GM19467 (cell line): ENCODE measurements at regions not wholly inside any gene's neighbourhood (a gene's known extent, or its start where the extent isn't known, plus 50 kb on each side); places are given as distances from the start of the nearest gene placed in this dataset.

Experiments used
- ATAC-seq: cut with Tn5 transposase; IDR thresholded peaks from one replicate; pipeline ENCODE4 v1.9.1; 2021; ENCODE audit warnings: mild to moderate bottlenecking, moderate library complexity; ENCODE audit not compliant: unreplicated experiment

DNA sequence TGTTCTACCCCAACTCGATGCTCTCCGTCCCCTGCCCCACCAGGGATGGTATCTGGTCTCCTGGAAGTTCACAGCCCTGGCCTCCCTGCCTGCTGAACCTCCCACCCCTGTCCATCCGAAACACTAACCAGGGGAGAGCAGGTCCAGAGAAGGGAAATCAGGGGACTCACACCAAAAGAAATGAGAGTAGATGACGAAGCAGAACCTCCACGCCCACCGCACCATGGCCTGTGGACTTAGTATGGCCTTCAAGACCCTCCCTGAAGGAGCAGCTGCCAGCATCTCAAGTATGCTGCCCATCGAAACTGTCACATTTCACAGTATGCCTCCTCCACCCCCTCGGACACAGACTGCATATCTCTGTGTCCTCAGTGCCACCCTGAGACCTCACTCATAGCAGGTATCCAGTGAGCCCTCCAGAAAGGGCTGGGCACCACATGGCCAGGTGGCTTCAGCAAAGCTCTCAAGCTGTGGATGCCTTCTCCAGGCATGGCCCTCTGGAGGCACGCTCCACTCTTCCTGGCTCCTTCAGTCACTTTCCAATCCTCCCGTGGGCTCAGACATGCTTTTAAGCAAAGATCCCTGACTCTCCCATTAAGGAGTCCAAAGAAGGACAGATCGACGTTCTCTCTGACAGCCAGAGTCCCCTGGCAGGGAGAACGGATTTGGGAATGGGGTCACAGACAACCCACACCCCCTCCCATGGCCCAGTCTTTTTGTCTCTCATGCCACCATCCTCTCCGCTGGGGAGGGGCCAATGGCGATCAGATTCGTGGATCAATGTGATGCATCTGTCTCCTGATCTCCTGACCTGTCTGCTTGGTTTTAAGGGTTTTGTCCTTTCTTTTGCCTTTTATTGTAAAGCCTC lies 158.4 kb downstream of the ANKRD60 start:
- no peak for ATAC-seq

DNA sequence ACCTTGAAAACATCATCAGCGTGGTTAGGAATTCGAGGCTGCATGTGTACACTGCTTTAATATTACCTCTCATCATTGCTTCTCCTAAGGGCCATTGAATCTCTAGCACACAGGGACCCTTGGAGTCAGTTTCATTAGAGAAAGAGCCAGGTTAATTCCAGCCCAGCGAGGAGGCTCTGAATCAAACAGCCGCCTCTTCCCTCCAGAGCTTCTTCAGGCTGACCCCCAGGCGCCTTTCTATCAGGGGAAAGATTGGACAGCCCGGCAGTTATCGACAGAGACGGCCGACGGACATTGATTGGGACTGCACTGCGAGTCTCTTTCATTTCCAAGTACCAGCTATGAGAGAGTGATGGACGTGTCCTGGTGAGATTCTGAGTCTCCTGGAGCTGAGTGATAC lies 159.2 kb downstream of the ANKRD60 start:
- no peak for ATAC-seq

DNA sequence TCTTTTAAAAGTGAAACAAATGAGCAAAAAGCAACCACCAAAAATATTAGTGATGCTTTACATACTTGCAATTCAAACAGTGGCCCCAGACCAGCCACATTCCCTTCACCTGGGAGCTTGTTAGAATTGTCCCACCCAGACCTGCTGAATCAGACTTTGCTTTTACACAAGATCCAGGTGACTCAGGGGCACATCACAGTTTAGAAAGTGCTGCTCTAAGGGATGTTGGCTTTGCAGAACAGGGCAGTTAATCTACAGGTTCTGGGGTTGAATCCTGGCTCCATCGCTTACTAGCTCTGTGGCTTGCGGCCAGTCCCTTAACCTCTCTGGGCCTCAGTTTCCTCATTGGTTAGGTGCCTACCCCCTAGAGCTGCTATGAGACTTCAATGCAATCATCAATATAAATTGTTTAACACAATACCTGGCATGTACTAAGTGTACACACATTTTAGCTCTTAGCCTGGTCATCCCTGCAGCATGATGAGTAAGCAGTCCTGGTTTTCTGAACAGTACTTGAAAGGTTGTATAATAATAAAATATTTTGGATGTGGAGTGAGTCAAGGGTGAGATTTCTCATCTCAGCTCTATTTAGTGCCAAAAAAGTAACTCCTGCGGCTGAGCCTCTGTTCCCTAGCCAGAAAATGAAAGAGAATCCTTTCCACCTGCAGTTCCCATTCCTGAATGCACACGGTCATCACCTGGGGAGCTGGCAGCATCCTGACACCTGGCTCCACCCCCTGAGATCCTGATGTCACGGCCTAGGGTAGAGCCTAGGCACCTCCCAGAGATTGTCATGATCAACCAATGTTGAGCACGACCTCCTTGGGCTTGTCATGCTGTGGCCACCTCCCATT lies 162.7 kb downstream of the ANKRD60 start:
- ATAC-seq: no peak

DNA sequence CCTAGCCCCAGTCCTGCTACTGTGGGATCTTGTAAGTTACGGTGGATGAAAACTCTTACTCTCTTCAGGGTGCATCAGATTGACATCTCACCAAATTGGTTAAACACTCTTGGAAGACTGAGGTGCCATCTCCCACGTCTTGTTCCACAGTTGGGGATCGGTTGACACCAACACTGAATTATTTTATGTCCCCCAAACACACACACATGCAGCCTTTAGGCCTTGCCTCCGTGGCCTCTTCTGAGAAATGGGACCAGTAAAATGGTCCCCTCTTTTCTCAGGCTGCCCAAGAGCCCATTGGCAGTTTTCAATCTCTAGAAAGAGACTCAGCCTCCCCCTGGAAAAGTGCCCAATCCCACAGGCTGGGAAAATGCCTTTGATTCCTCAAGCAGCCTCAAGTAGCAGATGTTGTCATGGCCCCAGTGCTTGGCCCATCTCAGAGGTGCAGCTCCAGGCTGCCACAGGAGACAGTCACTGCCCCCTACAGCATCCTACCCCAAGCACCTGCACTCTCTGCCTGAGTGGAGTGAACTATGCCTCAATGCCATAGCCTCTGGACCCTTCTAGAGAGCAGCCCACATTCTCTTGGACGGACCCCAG lies 163.9 kb downstream of the ANKRD60 start:
- ATAC-seq: no peak

DNA sequence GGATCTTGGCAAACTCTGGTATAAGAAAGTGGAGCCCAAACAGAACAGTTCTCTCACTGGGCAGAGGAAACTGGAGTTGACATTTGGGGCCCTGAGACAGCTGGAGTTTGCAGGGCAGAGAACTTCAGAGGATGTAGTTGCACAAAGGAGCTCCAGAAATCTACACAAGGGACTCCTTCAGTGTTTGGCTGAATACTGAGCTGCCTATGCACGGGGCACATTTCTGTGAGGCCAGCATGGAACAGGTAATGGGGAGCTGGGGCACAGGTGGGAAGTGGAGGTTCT lies 169.3 kb downstream of the ANKRD60 start:
- no peak for ATAC-seq

DNA sequence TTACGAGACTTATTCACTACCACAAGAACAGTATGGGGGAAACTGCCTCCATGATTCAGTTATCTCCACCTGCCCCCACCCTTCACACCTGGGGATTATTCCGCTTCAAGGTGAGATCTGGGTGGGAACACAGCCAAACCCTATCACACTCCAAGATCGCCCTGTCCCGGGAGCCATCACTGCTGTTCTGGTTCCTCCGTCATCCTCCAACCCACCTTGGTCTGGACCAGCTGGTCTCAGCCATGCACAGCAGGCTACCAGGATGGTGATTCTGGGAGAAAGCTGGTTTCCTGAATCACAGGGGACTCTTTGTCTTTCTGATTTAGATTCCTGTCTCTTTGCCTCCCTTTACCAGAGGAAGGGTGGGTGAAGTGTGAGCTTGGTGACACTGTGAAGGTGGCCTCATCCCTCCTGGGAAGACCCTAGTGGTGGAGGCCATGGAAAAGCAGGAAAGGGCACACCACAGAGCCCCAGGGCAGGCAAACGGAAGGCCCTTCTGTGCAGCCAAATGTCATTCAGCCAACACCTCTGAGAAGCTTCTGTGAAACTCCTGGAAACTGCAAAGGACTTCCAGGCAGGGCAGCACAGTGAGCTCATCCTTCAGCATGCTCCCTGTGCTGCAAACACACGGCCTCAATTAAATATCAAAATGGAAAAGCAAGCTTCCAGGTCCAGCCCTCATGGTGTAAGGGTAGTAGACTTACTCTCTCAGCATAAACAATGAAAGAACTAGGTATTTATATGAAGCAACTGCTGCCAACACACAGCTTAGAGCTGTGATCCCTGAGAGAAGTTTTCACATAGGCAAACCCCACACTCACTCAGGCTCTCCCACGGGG lies 169.8 kb downstream of the ANKRD60 start:
- no peak for ATAC-seq

DNA sequence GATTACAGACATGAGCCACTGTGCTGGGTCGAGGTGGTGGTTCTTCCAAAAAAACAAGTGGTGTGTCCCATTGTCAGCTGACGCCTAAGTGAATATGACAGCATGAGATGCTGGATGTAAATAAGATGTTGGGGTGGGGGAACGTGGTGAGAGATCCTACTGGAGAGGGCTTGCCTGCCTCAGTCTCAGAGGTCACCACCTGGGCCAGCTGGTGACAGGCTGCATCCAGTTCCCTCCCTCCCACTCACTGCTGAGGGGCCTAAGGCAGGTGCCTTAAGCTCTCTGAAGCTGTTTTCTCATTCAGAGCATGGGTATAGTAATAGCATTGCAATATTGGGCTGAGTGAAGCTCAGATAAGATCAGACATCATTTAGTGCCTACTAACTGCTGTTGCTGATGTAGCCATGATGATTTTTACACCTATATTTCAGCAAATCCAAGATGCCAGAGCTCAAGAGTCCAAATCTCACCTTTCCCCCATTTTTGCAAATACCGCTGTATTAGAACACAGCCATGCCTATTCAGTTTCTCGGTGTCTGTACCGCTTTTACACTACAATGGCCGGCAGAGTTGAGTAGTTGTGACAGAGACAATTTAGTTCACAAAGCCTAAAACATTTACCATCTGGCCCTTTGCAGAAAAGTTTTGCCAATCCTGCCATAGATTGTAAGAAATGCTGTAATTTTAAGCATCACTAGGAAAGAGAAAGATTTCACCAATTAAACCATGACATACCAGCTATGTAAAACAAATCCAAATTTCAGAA lies 171.3 kb downstream of the ANKRD60 start:
- ATAC-seq: no peak

DNA sequence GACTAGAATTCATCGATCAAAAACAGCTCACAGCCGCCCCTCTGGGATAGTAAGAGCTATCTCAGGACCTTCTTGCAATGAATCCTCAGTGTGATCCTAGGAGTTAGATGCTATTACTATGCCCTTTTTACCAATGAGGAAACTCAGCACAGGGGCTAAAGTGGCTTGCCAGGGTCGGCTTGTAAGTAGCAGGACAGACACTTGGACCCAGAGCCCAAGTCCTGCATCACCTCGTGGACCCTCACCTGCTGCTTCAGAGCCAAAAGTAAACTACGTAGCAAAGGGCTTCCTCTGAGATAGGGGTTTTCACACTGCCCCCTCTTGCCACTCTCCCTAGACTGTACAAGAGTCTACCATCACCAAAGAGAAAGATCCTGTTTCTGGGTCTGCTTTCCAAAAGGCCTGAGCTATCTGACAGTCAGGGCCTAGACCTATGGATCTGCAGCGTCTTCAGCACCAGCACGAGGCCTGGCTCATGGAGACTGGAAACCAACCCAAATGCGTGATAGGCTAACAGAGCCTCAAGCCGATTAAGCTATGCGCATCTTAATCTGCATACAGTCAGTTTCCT lies 172.3 kb downstream of the ANKRD60 start:
- no peak for ATAC-seq

DNA sequence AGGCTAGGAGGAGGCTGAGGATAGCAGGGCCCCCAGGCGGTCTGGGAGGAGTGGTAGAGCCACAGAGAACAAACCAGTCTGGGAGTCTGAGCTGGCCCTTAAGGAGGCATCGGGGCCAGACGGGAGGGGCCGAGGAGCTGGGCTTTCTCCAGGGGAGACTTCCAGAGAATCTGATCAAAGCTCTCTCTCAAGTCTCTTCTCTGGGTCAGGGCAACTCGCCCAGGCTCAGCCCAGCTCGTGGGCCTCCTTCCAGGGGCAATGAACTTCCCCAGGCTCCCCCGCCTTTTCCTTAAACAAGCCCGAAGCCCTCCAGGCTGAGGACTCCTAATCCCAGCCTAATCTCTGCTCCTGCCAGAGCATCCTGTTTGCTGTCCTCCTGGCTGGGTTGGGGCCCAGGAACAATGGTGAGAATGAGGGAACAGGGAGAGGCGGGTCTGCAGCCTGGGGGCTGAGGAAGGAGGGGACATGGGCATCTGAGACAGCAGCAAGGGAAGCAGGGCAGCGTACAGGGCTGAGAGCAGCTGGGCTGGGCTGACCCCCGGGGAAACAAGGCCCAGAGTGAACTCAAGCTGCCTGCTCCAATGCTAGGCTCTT lies 173.6 kb downstream of the ANKRD60 start:
- ATAC-seq: no peak

DNA sequence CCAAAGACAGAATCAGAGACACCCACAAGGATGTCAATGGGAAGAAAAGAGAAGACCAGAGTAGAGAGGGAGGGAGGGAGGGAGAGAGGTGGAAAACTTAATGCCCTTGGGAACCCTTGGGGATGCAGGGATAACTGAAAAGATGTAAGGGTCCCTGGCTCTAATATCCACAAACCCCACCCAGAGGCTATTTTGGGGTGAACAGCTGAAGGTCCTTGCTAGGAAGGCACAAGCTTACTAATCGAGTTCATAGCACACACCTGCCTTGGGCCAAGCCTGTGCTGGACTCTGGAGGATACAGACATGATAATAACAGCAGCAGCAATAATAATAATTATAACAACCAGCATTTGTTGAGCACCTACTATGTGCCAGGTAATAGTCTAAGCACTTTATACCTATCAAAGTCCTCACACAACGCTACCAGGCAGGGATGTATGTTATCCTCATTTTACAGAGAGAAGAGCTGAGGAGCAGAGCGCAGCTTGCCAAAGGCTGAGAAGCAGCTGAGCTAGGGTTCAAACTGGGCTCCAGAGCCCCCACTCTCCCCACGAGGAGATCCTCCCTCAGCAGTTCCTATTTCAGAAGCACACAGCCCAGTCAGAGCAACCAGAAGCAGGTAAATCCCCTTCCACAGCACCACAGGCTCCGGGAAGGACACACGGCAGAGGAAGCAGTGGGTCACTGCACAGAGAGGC lies 174.2 kb downstream of the ANKRD60 start:
- ATAC-seq: no peak

DNA sequence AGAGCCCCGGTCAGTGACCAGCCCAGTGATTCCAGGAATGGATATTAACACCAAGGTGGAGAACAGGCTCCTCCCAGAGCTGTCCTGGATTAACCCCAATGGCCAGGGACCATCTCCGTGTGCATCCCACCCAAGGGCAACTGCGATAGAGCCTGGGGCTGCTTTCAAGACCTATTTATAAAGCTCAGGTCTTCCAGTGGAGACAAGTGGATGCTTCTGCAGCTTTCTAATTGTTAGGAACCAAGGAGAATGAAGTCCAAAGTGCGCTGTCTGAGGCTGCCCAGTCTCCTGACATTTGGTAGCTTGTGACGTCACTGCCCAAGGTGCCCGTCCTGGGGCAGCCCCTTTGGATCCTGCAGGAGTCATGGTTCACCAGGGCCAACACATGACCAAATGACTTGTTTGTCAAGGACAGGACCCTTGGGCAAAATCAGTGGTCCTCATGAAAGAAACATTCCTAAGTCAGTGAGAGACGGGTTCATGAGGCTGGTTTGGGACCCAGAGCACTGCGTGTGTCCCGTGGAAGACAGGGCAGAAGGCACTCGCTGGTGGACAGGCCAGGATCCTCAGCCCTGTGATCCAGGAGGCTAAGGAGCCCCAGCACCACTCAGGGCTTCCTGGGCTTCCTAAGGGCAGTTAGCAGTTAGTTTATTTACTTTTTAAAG lies 174.9 kb downstream of the ANKRD60 start:
- no peak for ATAC-seq

DNA sequence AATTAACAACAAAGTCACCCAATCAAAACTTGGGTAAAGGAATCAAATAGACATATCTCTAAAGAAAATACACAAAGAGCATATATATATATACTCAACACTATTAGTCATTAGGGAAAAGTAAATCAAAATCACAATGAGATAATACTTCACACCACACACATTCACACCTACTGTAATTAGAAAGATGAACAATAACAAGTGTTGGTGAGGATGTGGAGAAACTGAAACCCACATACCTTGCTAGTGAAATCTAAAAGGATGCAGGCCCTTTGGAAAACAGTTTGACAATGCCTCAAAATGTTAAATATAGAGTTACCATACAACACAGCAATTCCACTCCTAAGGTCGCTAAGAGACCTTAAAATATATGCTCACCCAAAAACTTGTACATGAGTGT lies 177.1 kb downstream of the ANKRD60 start:
- ATAC-seq: no peak

DNA sequence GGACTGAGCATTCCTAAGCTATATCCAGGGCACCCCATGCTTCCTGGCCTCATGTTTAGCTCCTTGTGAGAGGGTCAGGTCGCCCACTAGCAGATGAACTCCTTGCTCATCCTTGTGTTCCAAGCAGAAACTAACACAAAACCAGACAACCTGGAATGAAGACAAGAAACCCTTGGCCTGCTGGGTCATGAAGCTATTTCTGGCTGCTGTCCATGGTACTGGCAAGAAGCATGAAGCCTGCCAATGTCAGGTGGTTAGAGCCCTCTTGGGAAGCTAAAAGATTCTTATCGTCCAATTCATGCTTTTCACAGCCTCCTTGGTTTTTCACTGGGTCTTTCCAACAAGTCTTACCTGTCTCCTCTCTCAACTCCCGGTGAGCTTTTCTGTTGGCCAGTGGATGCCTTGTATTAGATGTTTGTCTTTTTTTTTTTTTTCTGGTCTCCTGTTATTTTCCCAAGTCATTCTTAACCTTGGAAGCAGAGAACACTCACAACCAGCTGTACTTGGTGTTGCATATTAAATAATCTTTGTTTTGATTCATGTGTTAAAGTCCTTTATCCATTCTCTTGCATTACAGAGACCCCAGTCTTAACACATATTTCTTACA lies 180.3 kb downstream of the ANKRD60 start:
- no peak for ATAC-seq

DNA sequence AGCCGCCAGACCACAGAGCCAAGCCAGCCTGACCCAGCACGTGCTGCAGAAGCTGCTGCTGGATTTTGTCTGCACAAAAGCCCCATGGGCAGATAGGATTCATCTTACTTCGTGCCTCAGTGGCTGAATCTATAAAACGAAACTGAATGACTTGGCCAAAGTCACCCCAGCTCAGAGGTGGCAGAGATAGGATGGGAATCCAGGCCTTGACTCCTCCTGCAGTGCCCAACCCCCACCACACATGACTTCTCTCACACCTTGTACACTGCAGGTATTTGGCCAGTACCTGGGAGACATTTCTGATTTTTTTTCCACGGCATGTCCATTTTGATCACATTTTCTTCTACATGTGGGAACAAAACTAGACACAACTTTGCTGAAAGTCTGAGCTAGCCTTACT lies 182.1 kb downstream of the ANKRD60 start:
- ATAC-seq: no peak

DNA sequence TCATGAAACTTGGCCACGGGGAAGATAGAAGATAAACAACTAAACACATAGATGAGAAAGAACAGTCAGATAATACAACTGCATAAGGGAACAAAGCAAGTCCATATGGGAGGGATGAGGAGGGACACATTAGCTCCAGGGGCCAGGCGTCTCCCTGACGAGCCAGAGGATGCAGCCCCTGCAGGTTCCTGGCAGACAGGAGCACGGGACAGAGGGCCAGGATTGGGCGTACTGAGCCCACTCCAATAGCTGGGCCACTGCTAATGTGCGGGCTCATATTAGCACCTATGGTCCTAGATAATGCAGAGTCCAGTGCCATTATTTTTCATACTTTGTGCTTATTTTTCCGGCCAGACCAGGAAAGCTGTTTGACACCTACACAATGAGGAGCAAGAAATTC lies 182.9 kb downstream of the ANKRD60 start:
- no peak for ATAC-seq

DNA sequence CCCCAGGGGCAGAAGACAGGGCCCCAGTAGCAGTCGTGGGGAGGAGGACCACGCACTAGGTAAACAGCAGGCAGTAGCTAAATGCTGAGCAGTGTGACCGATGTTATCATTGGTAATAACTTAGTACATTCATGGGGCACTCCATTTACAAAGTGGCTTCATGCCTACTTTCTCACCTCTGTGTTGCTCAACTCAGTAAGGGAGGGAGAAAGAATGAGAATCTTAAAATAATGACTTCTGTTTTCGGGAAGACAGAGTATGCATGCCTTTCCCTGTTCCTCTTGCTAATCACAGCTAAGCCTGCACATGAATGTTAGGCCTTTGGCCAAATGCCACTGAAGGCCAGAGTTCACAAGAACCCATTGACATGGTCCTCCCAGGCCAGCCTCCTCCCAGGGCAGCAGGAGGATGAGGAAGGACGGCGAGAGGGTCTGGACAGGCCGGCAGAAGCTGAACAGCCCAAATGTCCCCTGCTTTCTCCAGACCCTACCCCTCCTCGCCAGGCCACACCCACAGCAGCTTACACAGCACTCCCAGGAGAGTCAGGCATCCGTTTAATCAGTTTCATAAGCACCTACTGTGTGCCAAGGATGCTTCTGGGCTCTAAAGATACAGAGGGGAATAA lies 183.4 kb downstream of the ANKRD60 start:
- ATAC-seq: no peak

DNA sequence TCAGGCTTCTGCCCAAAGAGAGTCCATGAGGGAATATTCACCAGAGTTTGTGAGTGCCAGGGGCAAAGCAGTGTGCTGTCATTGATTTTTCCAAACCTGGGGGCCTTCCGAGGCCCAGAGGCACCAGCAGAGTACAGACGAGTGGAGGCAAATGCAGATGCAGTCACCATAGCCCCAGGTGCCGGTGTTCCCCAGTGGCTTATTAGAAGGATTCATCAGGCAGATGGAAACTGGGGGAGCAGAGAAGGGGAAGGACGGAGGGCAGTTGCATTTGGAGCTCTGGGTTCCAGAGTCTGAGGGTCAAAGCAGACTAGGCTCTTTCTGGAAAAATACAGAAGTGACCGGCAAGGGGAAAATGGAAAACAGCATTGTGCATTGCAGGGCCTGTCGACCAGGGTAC lies 184.2 kb downstream of the ANKRD60 start:
- ATAC-seq: no peak
